ENCODE measurements at regions not wholly inside any gene's neighbourhood (a gene's known extent, or its start where the extent isn't known, plus 50 kb on each side); places are given as distances from the start of the nearest gene placed in this dataset.

- DNase-seq = no peak
- no peak for ATAC-seq
- no peaks in the 10 kb centered on the region for H3K36me3 Mint-ChIP-seq (ENCODE audit: low read depth)
- H3K4me1 Mint-ChIP-seq = no peaks in the 10 kb centered on the region
- no peaks in the 10 kb centered on the region for H3K27me3 Mint-ChIP-seq
- peaks cover 4% of the 10 kb centered on the region for H3K9me3 Mint-ChIP-seq
- no peak overlapping the region for H3K27ac Mint-ChIP-seq
- H3K4me3 Mint-ChIP-seq = no peak overlapping the region
Measured at GRCh38 chr2:106941372-106941993, 55.5 kb upstream of the ST6GAL2 start.

GRCh38 chr2:106943468-106944200, 57.7 kb upstream of the ST6GAL2 start:
- Mint-ChIP-seq H3K36me3 (ENCODE audit: low read depth) (no peaks in the 10 kb centered on the region), H3K27me3 (no peaks in the 10 kb centered on the region), H3K27ac (no peak overlapping the region), H3K4me1 (no peaks in the 10 kb centered on the region), H3K9me3 (peaks cover 4% of the 10 kb centered on the region), H3K4me3 (no peak overlapping the region)
- no peak for DNase-seq
- no peak for ATAC-seq

GRCh38 chr2:106944215-106944614, 58.2 kb upstream of the ST6GAL2 start:
- H3K4me3 Mint-ChIP-seq = no peak overlapping the region
- no peaks in the 10 kb centered on the region for H3K36me3 Mint-ChIP-seq (ENCODE audit: low read depth)
- DNase-seq = no peak
- ATAC-seq = no peak
- no peaks in the 10 kb centered on the region for H3K4me1 Mint-ChIP-seq
- H3K27me3 Mint-ChIP-seq = no peaks in the 10 kb centered on the region
- peaks cover 4% of the 10 kb centered on the region for H3K9me3 Mint-ChIP-seq
- no peak overlapping the region for H3K27ac Mint-ChIP-seq

- no peak for ATAC-seq
- no peak overlapping the region for H3K27ac Mint-ChIP-seq
Measured at GRCh38 chr2:106948540-106948939, 62.6 kb upstream of the ST6GAL2 start.

GRCh38 chr2:106953236-106953635, 67.3 kb upstream of the ST6GAL2 start:
- no peak overlapping the region for H3K27ac Mint-ChIP-seq
- H3K27me3 Mint-ChIP-seq = no peaks in the 10 kb centered on the region
- H3K4me1 Mint-ChIP-seq = no peaks in the 10 kb centered on the region
- no peak for ATAC-seq
- DNase-seq = no peak
- H3K9me3 Mint-ChIP-seq = peaks cover 4% of the 10 kb centered on the region
- H3K4me3 Mint-ChIP-seq = no peak overlapping the region
- no peaks in the 10 kb centered on the region for H3K36me3 Mint-ChIP-seq (ENCODE audit: low read depth)

More at GRCh38 chr2:106948540-106948939, 62.6 kb upstream of the ST6GAL2 start:
- Mint-ChIP-seq H3K4me3 (no peak overlapping the region), H3K9me3 (peaks cover 4% of the 10 kb centered on the region), H3K27me3 (no peaks in the 10 kb centered on the region), H3K4me1 (no peaks in the 10 kb centered on the region), H3K36me3 (ENCODE audit: low read depth) (no peaks in the 10 kb centered on the region)
- no peak for DNase-seq

GRCh38 chr2:106953779-106954178, 67.8 kb upstream of the ST6GAL2 start:
- no peak for DNase-seq
- Mint-ChIP-seq H3K4me1 (no peaks in the 10 kb centered on the region), H3K4me3 (no peak overlapping the region), H3K9me3 (peaks cover 4% of the 10 kb centered on the region), H3K27ac (no peak overlapping the region), H3K36me3 (ENCODE audit: low read depth) (no peaks in the 10 kb centered on the region), H3K27me3 (no peaks in the 10 kb centered on the region)
- no peak for ATAC-seq

- no peaks in the 10 kb centered on the region for H3K36me3 Mint-ChIP-seq (ENCODE audit: low read depth)
- no peak overlapping the region for H3K4me3 Mint-ChIP-seq
- H3K4me1 Mint-ChIP-seq = no peaks in the 10 kb centered on the region
- peaks cover 4% of the 10 kb centered on the region for H3K9me3 Mint-ChIP-seq
- DNase-seq = no peak
- H3K27me3 Mint-ChIP-seq = no peaks in the 10 kb centered on the region
- no peak overlapping the region for H3K27ac Mint-ChIP-seq
- ATAC-seq = no peak
Measured at GRCh38 chr2:106954304-106954703, 68.3 kb upstream of the ST6GAL2 start.

- Mint-ChIP-seq H3K27me3 (no peaks in the 10 kb centered on the region), H3K27ac (no peak overlapping the region), H3K4me1 (no peaks in the 10 kb centered on the region), H3K9me3 (no peaks in the 10 kb centered on the region), H3K36me3 (ENCODE audit: low read depth) (no peaks in the 10 kb centered on the region), H3K4me3 (no peak overlapping the region)
- no peak for DNase-seq
- ATAC-seq = no peak
Measured at GRCh38 chr2:106956416-106956815, 70.4 kb upstream of the ST6GAL2 start.

GRCh38 chr2:106956879-106957278, 70.9 kb upstream of the ST6GAL2 start:
- no peak for DNase-seq
- H3K27ac Mint-ChIP-seq = no peak overlapping the region
- no peaks in the 10 kb centered on the region for H3K4me1 Mint-ChIP-seq
- ATAC-seq = no peak
- H3K4me3 Mint-ChIP-seq = no peak overlapping the region
- H3K9me3 Mint-ChIP-seq = no peaks in the 10 kb centered on the region
- no peaks in the 10 kb centered on the region for H3K27me3 Mint-ChIP-seq
- no peaks in the 10 kb centered on the region for H3K36me3 Mint-ChIP-seq (ENCODE audit: low read depth)

- Mint-ChIP-seq H3K27ac (no peak overlapping the region), H3K4me3 (no peak overlapping the region), H3K27me3 (no peaks in the 10 kb centered on the region), H3K36me3 (ENCODE audit: low read depth) (no peaks in the 10 kb centered on the region), H3K9me3 (no peaks in the 10 kb centered on the region), H3K4me1 (no peaks in the 10 kb centered on the region)
- ATAC-seq = no peak
- DNase-seq = no peak
Measured at GRCh38 chr2:106959975-106960682, 74.2 kb upstream of the ST6GAL2 start.

GRCh38 chr2:106960683-106961161, 74.8 kb upstream of the ST6GAL2 start:
- no peak overlapping the region for H3K27ac Mint-ChIP-seq
- no peak overlapping the region for H3K4me3 Mint-ChIP-seq
- H3K4me1 Mint-ChIP-seq = no peaks in the 10 kb centered on the region
- no peaks in the 10 kb centered on the region for H3K9me3 Mint-ChIP-seq
- DNase-seq (no peak), ATAC-seq (no peak)
- H3K36me3 Mint-ChIP-seq (ENCODE audit: low read depth) = no peaks in the 10 kb centered on the region
- no peaks in the 10 kb centered on the region for H3K27me3 Mint-ChIP-seq

GRCh38 chr2:106961328-106961727, 75.4 kb upstream of the ST6GAL2 start:
- Mint-ChIP-seq H3K27ac (no peak overlapping the region), H3K9me3 (no peaks in the 10 kb centered on the region), H3K4me3 (no peak overlapping the region), H3K27me3 (no peaks in the 10 kb centered on the region), H3K36me3 (ENCODE audit: low read depth) (no peaks in the 10 kb centered on the region), H3K4me1 (no peaks in the 10 kb centered on the region)
- DNase-seq (no peak), ATAC-seq (no peak)

- no peaks in the 10 kb centered on the region for H3K36me3 Mint-ChIP-seq (ENCODE audit: low read depth)
- H3K4me1 Mint-ChIP-seq = no peaks in the 10 kb centered on the region
- no peak for ATAC-seq
- H3K27ac Mint-ChIP-seq = no peak overlapping the region
- H3K27me3 Mint-ChIP-seq = no peaks in the 10 kb centered on the region
- no peak overlapping the region for H3K4me3 Mint-ChIP-seq
- H3K9me3 Mint-ChIP-seq = no peaks in the 10 kb centered on the region
- no peak for DNase-seq
Measured at GRCh38 chr2:106963156-106963555, 77.2 kb upstream of the ST6GAL2 start.

GRCh38 chr2:106963893-106964292, 77.9 kb upstream of the ST6GAL2 start:
- H3K4me1 Mint-ChIP-seq = no peaks in the 10 kb centered on the region
- ATAC-seq = no peak

GRCh38 chr2:106965611-106966010, 79.6 kb upstream of the ST6GAL2 start:
- H3K9me3 Mint-ChIP-seq = no peaks in the 10 kb centered on the region
- H3K27ac Mint-ChIP-seq = no peak overlapping the region
- H3K36me3 Mint-ChIP-seq (ENCODE audit: low read depth) = no peaks in the 10 kb centered on the region
- H3K4me3 Mint-ChIP-seq = no peak overlapping the region
- no peak for DNase-seq
- no peak for ATAC-seq
- H3K4me1 Mint-ChIP-seq = no peaks in the 10 kb centered on the region
- no peaks in the 10 kb centered on the region for H3K27me3 Mint-ChIP-seq

More at GRCh38 chr2:106963893-106964292, 77.9 kb upstream of the ST6GAL2 start:
- no peak overlapping the region for H3K4me3 Mint-ChIP-seq
- H3K27ac Mint-ChIP-seq = no peak overlapping the region
- no peak for DNase-seq
- H3K9me3 Mint-ChIP-seq = no peaks in the 10 kb centered on the region
- no peaks in the 10 kb centered on the region for H3K36me3 Mint-ChIP-seq (ENCODE audit: low read depth)
- H3K27me3 Mint-ChIP-seq = no peaks in the 10 kb centered on the region

Measured in activated naive CD8-positive, alpha-beta T cell treated with anti-CD3 and anti-CD28 coated beads, Interleukin-2, amount 50 U/mL, for 24 hours (primary cell).